GM12864 (cell line): ENCODE measurements at regions not wholly inside any gene's neighbourhood (a gene's known extent, or its start where the extent isn't known, plus 50 kb on each side); places are given as distances from the start of the nearest gene placed in this dataset.

Experiments
- DNase-seq: peaks from one replicate; pipeline ENCODE4 v3.0.0-alpha.2; 2011; ENCODE audit warnings: low read depth
- H3K4me3 ChIP-seq: 2 replicates; pipeline ENCODE4 v1.5.1; 2011; ENCODE audit warnings: mild to moderate bottlenecking, low read depth, low read length, control low read depth
- CTCF ChIP-seq: IDR thresholded peaks from 2 replicates; pipeline ENCODE4 v1.5.1; 2011; ENCODE audit warnings: low read depth, mild to moderate bottlenecking, moderate library complexity, low read length, control low read depth, inconsistent platforms; ENCODE audit errors: missing control alignments

- DNase-seq: no peak
- TF ChIP-seq CTCF: no peak
- no peak overlapping the region for H3K4me3 ChIP-seq
Measured at GRCh38 chr22:44422746-44423380, 75.2 kb downstream of the RTL6 start.

GRCh38 chr22:44419429-44419828 lies 78.6 kb downstream of the RTL6 start:
- no peak for TF ChIP-seq CTCF
- H3K4me3 ChIP-seq: no peak overlapping the region
- no peak for DNase-seq

- no peak for TF ChIP-seq CTCF
- H3K4me3 ChIP-seq: no peak overlapping the region
- DNase-seq: no peak
Measured at GRCh38 chr22:44413211-44413610, 84.8 kb downstream of the RTL6 start.

- H3K4me3 ChIP-seq: no peak overlapping the region
- TF ChIP-seq CTCF: no peak
- DNase-seq: no peak
Measured at GRCh38 chr22:44412136-44412731, 85.8 kb downstream of the RTL6 start.

GRCh38 chr22:44411226-44412135 lies 86.6 kb downstream of the RTL6 start:
- H3K4me3 ChIP-seq: no peak overlapping the region
- DNase-seq: no peak
- TF ChIP-seq CTCF: no peak

GRCh38 chr22:44410451-44410991 lies 87.5 kb downstream of the RTL6 start:
- no peak overlapping the region for H3K4me3 ChIP-seq
- no peak for DNase-seq
- no peak for TF ChIP-seq CTCF
